Liver (tissue), 8 donors: ENCODE measurements at regions not wholly inside any gene's neighbourhood (a gene's known extent, or its start where the extent isn't known, plus 50 kb on each side); places are given as distances from the start of the nearest gene placed in this dataset.

Experiments used
- DNase-seq: peaks from one replicate; pipeline ENCODE4 v3.0.0-alpha.2; 2017; ENCODE audit warnings: low spot score
- H3K27ac ChIP-seq, 2 donors: one replicate each; pipeline ENCODE4 v1.7.0; 2013; ENCODE audit warnings: inconsistent platforms in 2 of 2, low read length in 2 of 2, control low read depth in 1 of 2, low read depth in 1 of 2, mild to moderate bottlenecking in 1 of 2
- H3K27me3 ChIP-seq, 4 donors: one replicate each; pipeline versions ENCODE4 v1.6.1 to v1.7.0; 2013; ENCODE audit warnings: low read length in 3 of 4, inconsistent platforms in 1 of 4, mild to moderate bottlenecking in 1 of 4, moderate library complexity in 1 of 4; ENCODE audit not compliant: control insufficient read depth in 4 of 4, insufficient read depth in 4 of 4
- H3K36me3 ChIP-seq, 4 donors: one replicate each; pipeline versions ENCODE4 v1.6.1 to v1.7.0; 2013; ENCODE audit warnings: low read length in 3 of 4, mild to moderate bottlenecking in 3 of 4, low read depth in 1 of 4, moderate library complexity in 1 of 4; ENCODE audit not compliant: control insufficient read depth in 4 of 4, insufficient read depth in 3 of 4
- H3K4me1 ChIP-seq, 4 donors: one replicate each; pipeline versions ENCODE4 v1.6.1 to v1.7.0; 2013; ENCODE audit warnings: low read length in 3 of 4, mild to moderate bottlenecking in 3 of 4, moderate library complexity in 1 of 4; ENCODE audit not compliant: control insufficient read depth in 4 of 4, insufficient read depth in 4 of 4
- H3K4me3 ChIP-seq, 3 donors: one replicate each; pipeline versions ENCODE4 v1.6.1 to v1.7.0; 2013; ENCODE audit warnings: low read length in 3 of 3, control low read depth in 1 of 3, low read depth in 1 of 3, mild to moderate bottlenecking in 1 of 3
- H3K9ac ChIP-seq, 2 donors: one replicate each; pipeline ENCODE4 v1.7.0; 2013; ENCODE audit warnings: low read length in 2 of 2, mild to moderate bottlenecking in 2 of 2, moderate library complexity in 2 of 2, control low read depth in 1 of 2, low read depth in 1 of 2
- H3K9me3 ChIP-seq, 4 donors: one replicate each; pipeline versions ENCODE4 v1.6.1 to v1.7.0; 2013; ENCODE audit warnings: low read length in 3 of 4; ENCODE audit not compliant: control insufficient read depth in 4 of 4
- EGR1 ChIP-seq, 2 donors: IDR thresholded peaks; 2 replicates each; pipeline ENCODE4 v1.6.1; 2016 to 2018; ENCODE audit warnings: antibody characterized with exemption in 2 of 2, low read depth in 2 of 2
- FOXA1 ChIP-seq: IDR thresholded peaks from 2 replicates; pipeline ENCODE4 v1.6.1; 2016; ENCODE audit warnings: antibody characterized with exemption
- FOXA2 ChIP-seq: IDR thresholded peaks from 2 replicates; pipeline ENCODE4 v1.6.1; 2016; ENCODE audit warnings: antibody characterized with exemption
- HNF4A ChIP-seq, 2 donors: conservative IDR thresholded peaks; 2 replicates each; pipeline ENCODE4 v1.6.1; 2016; ENCODE audit warnings: antibody characterized with exemption in 2 of 2, mild to moderate bottlenecking in 2 of 2
- HNF4G ChIP-seq: IDR thresholded peaks from 2 replicates; pipeline ENCODE4 v1.6.1; 2016; ENCODE audit warnings: antibody characterized with exemption
- JUND ChIP-seq, 2 donors: IDR thresholded peaks; 2 replicates each; pipeline ENCODE4 v1.6.1; 2016; ENCODE audit warnings: antibody characterized with exemption in 2 of 2
- NR2F2 ChIP-seq: IDR thresholded peaks from 2 replicates; pipeline ENCODE4 v1.6.1; 2016; ENCODE audit warnings: antibody characterized with exemption
- RAD21 ChIP-seq, 2 donors: IDR thresholded peaks; 2 replicates each; pipeline ENCODE4 v1.6.1; 2016; ENCODE audit warnings: antibody characterized with exemption in 2 of 2, mild to moderate bottlenecking in 2 of 2
- RXRA ChIP-seq, 2 donors: IDR thresholded peaks; 2 replicates each; pipeline ENCODE4 v1.6.1; 2017 to 2018; ENCODE audit warnings: antibody characterized with exemption in 2 of 2, mild to moderate bottlenecking in 1 of 2
- SP1 ChIP-seq: IDR thresholded peaks from 2 replicates; pipeline ENCODE4 v1.6.1; 2018; ENCODE audit warnings: antibody characterized with exemption, mild to moderate bottlenecking
- TAF1 ChIP-seq: conservative IDR thresholded peaks from 2 replicates; pipeline ENCODE4 v1.6.1; 2016; ENCODE audit warnings: antibody characterized with exemption, mild to moderate bottlenecking
- YY1 ChIP-seq: IDR thresholded peaks from 2 replicates; pipeline ENCODE4 v1.6.1; 2016; ENCODE audit warnings: antibody characterized with exemption, mild to moderate bottlenecking
- WGBS: extraction: QIAGEN DNeasy Blood & Tissue Kit; methylation state at CpG from one replicate; pipeline ENCODE4 v1.1.7; 2013; 5-methylcytosine and 5-hydroxymethylcytosine counted together
- TF ChIP-seq, protein P1 (sequence below): IDR thresholded peaks from 2 replicates; pipeline ENCODE4 v1.6.1; 2016; ENCODE audit warnings: antibody characterized with exemption
- TF ChIP-seq, protein P2 (sequence below): IDR thresholded peaks from 2 replicates; pipeline ENCODE4 v1.6.1; 2016; ENCODE audit warnings: antibody characterized with exemption
- TF ChIP-seq, protein P3 (sequence below): IDR thresholded peaks from 2 replicates; pipeline ENCODE4 v1.6.1; 2016; ENCODE audit warnings: antibody characterized with exemption
- TF ChIP-seq, protein P4 (sequence below): IDR thresholded peaks from 2 replicates; pipeline ENCODE4 v1.6.1; 2016; ENCODE audit warnings: antibody characterized with exemption, mild to moderate bottlenecking
- TF ChIP-seq, protein P5 (sequence below): fragments of 150-350 bp; IDR thresholded peaks from 2 replicates; pipeline ENCODE4 v1.5.1; 2017; ENCODE audit warnings: improper control_type of control experiment, low read depth, low read length; ENCODE audit not compliant: missing input control
- donor health status: healthy.
- donor health status: healthy.
- donor health status: healthy.
- donor health status: healthy.
- donor health status: healthy.

DNA sequence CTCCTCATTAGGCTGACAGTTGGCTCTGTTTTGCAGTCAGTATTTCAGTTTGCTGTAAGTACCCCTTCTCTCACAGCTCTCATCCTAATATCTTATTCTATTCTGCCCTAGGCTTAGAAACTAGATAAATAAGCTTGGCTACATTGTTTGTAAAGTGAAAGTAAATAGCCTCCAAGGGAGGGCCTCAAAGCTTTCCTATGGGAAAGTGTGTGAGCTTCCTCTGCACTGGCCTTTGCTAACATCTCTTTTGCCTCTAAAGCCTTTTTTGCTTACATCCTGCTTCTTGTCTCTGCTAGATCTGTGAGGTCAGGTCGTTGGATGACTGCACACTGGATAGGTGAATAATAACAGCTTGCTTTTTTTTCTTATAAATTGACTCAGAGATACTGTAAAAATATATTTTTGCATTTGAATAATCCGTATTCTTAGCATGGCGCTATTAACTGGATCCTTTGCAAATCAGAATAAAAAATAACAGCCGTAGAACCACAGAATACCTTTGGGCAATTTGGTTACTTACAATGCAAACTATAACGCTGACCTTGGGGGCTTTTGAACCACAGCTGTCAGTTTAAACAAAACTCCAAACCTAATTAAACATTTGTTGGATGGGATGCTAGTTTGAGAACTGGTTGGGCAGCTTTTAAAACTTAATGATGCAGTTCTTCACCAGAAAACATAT, 55.1 kb downstream of the TTC6 start:
- H3K9me3 ChIP-seq = no peaks in the 10 kb centered on the region
- no peak for TF ChIP-seq RAD21 (IDR thresholded peaks at IDR 0.05)
- TF ChIP-seq, protein P1, sequence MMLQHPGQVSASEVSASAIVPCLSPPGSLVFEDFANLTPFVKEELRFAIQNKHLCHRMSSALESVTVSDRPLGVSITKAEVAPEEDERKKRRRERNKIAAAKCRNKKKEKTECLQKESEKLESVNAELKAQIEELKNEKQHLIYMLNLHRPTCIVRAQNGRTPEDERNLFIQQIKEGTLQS = no peak
- TF ChIP-seq, protein P2, sequence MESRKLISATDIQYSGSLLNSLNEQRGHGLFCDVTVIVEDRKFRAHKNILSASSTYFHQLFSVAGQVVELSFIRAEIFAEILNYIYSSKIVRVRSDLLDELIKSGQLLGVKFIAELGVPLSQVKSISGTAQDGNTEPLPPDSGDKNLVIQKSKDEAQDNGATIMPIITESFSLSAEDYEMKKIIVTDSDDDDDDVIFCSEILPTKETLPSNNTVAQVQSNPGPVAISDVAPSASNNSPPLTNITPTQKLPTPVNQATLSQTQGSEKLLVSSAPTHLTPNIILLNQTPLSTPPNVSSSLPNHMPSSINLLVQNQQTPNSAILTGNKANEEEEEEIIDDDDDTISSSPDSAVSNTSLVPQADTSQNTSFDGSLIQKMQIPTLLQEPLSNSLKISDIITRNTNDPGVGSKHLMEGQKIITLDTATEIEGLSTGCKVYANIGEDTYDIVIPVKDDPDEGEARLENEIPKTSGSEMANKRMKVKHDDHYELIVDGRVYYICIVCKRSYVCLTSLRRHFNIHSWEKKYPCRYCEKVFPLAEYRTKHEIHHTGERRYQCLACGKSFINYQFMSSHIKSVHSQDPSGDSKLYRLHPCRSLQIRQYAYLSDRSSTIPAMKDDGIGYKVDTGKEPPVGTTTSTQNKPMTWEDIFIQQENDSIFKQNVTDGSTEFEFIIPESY = no peak
- TF ChIP-seq, protein P3, sequence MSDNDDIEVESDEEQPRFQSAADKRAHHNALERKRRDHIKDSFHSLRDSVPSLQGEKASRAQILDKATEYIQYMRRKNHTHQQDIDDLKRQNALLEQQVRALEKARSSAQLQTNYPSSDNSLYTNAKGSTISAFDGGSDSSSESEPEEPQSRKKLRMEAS = no peak
- TF ChIP-seq EGR1 (IDR thresholded peaks at IDR 0.05; ENCODE audit: low read depth in 2 of 2) = no peak
- no peak for TF ChIP-seq FOXA2
- no peak for TF ChIP-seq SP1
- TF ChIP-seq NR2F2 = no peak
- TF ChIP-seq JUND (IDR thresholded peaks at IDR 0.05) = no peak
- TF ChIP-seq FOXA1 = no peak
- TF ChIP-seq, protein P4, sequence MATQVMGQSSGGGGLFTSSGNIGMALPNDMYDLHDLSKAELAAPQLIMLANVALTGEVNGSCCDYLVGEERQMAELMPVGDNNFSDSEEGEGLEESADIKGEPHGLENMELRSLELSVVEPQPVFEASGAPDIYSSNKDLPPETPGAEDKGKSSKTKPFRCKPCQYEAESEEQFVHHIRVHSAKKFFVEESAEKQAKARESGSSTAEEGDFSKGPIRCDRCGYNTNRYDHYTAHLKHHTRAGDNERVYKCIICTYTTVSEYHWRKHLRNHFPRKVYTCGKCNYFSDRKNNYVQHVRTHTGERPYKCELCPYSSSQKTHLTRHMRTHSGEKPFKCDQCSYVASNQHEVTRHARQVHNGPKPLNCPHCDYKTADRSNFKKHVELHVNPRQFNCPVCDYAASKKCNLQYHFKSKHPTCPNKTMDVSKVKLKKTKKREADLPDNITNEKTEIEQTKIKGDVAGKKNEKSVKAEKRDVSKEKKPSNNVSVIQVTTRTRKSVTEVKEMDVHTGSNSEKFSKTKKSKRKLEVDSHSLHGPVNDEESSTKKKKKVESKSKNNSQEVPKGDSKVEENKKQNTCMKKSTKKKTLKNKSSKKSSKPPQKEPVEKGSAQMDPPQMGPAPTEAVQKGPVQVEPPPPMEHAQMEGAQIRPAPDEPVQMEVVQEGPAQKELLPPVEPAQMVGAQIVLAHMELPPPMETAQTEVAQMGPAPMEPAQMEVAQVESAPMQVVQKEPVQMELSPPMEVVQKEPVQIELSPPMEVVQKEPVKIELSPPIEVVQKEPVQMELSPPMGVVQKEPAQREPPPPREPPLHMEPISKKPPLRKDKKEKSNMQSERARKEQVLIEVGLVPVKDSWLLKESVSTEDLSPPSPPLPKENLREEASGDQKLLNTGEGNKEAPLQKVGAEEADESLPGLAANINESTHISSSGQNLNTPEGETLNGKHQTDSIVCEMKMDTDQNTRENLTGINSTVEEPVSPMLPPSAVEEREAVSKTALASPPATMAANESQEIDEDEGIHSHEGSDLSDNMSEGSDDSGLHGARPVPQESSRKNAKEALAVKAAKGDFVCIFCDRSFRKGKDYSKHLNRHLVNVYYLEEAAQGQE = no peak
- no peak for TF ChIP-seq RXRA (IDR thresholded peaks at IDR 0.05)
- no peak for TF ChIP-seq HNF4A (conservative IDR thresholded peaks at IDR 0.05)
- TF ChIP-seq YY1 = no peak
- no peak for TF ChIP-seq TAF1
- TF ChIP-seq, protein P5, sequence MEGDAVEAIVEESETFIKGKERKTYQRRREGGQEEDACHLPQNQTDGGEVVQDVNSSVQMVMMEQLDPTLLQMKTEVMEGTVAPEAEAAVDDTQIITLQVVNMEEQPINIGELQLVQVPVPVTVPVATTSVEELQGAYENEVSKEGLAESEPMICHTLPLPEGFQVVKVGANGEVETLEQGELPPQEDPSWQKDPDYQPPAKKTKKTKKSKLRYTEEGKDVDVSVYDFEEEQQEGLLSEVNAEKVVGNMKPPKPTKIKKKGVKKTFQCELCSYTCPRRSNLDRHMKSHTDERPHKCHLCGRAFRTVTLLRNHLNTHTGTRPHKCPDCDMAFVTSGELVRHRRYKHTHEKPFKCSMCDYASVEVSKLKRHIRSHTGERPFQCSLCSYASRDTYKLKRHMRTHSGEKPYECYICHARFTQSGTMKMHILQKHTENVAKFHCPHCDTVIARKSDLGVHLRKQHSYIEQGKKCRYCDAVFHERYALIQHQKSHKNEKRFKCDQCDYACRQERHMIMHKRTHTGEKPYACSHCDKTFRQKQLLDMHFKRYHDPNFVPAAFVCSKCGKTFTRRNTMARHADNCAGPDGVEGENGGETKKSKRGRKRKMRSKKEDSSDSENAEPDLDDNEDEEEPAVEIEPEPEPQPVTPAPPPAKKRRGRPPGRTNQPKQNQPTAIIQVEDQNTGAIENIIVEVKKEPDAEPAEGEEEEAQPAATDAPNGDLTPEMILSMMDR = no peak
- no peak for TF ChIP-seq HNF4G
- H3K27ac ChIP-seq = no peak overlapping the region
- DNase-seq = no peak
- H3K9ac ChIP-seq = no peak overlapping the region
- H3K27me3 ChIP-seq = no peaks in the 10 kb centered on the region
- no peak overlapping the region for H3K4me3 ChIP-seq
- H3K4me1 ChIP-seq = peaks cover 0 to 8% (median 2%) of the 10 kb centered on the region in 4 donors
- 58% methylated on average over 5 of the region's 5 CpGs for WGBS
- H3K36me3 ChIP-seq = no peaks in the 10 kb centered on the region
